Neural cell (in vitro differentiated cells): ENCODE measurements at regions not wholly inside any gene's neighbourhood (a gene's known extent, or its start where the extent isn't known, plus 50 kb on each side); places are given as distances from the start of the nearest gene placed in this dataset.

ENCODE experiments used
- H2AFZ ChIP-seq: fragments of 200-600, 300-800 bp; sonication (generic), shearing (Covaris generic); 2 replicates; pipeline ENCODE4 v1.6.0; 2014; ENCODE audit warnings: low read depth, mild to moderate bottlenecking, antibody characterized with exemption, low read length, moderate library complexity
- H3F3A ChIP-seq: fragments of 200-600 bp; shearing (Covaris generic); 2 replicates; pipeline ENCODE4 v1.6.1; 2016; ENCODE audit warnings: mild to moderate bottlenecking, moderate library complexity, mixed read lengths, antibody characterized with exemption, low read length; ENCODE audit not compliant: insufficient read depth, poor library complexity, severe bottlenecking
- H3K27ac ChIP-seq: fragments of 200-600, 300-800 bp; sonication (generic), shearing (Covaris generic); 2 replicates; pipeline ENCODE4 v1.5.1; 2014; ENCODE audit warnings: mild to moderate bottlenecking, low read length, moderate library complexity
- H3K27me3 ChIP-seq: fragments of 300-800, 200-600 bp; sonication (generic), shearing (Covaris generic); 2 replicates; pipeline ENCODE4 v1.6.0; 2014; ENCODE audit warnings: mild to moderate bottlenecking, low read depth, low read length, moderate library complexity; ENCODE audit not compliant: insufficient read depth
- H3K36me3 ChIP-seq: fragments of 300-800, 200-600 bp; sonication (generic), shearing (Covaris generic); 2 replicates; pipeline ENCODE4 v1.5.1; 2014; ENCODE audit warnings: mild to moderate bottlenecking, antibody characterized with exemption, low read length, moderate library complexity; ENCODE audit not compliant: insufficient read depth
- H3K4me2 ChIP-seq: fragments of 300-800, 200-600 bp; sonication (generic), shearing (Covaris generic); 2 replicates; pipeline ENCODE4 v1.6.0; 2014; ENCODE audit warnings: mild to moderate bottlenecking, low read length
- H3K4me3 ChIP-seq: fragments of 300-800, 200-600 bp; sonication (generic), shearing (Covaris generic); 2 replicates; pipeline ENCODE4 v1.5.1; 2014; ENCODE audit warnings: mild to moderate bottlenecking, low read length, moderate library complexity
- H3K79me2 ChIP-seq: fragments of 200-600 bp; shearing (Covaris generic); replicated peaks from 2 replicates; pipeline ENCODE4 v1.6.0; 2014; ENCODE audit warnings: mild to moderate bottlenecking, low read length, moderate library complexity; ENCODE audit not compliant: insufficient read depth
- H3K9ac ChIP-seq: fragments of 300-800, 200-600 bp; sonication (generic), shearing (Covaris generic); 2 replicates; pipeline ENCODE4 v1.6.1; 2016; ENCODE audit warnings: mild to moderate bottlenecking, low read length, mixed read lengths
- H3K9me2 ChIP-seq: fragments of 200-600 bp; shearing (Covaris generic); 2 replicates; pipeline ENCODE4 v1.6.1; 2016; ENCODE audit warnings: mild to moderate bottlenecking, low read length, mixed read lengths; ENCODE audit not compliant: insufficient read depth
- H3K9me3 ChIP-seq: fragments of 200-600, 300-800 bp; sonication (generic), shearing (Covaris generic); 2 replicates; pipeline ENCODE4 v1.6.1; 2016; ENCODE audit warnings: mild to moderate bottlenecking, mixed run types, low read length, moderate library complexity, mixed read lengths
- H4K20me1 ChIP-seq: fragments of 200-600 bp; shearing (Covaris generic); 2 replicates; pipeline ENCODE4 v1.6.1; 2016; ENCODE audit warnings: mild to moderate bottlenecking, mixed run types; ENCODE audit not compliant: insufficient read depth
- CTCF ChIP-seq: fragments of 450-650 bp; IDR thresholded peaks from 2 replicates; pipeline ENCODE4 v1.5.1; 2014; ENCODE audit warnings: antibody characterized with exemption, mild to moderate bottlenecking, moderate library complexity; ENCODE audit not compliant: poor library complexity, severe bottlenecking
- EP300 ChIP-seq: fragments of 450-650 bp; conservative IDR thresholded peaks from 2 replicates; pipeline ENCODE4 v1.6.1; 2014; ENCODE audit warnings: antibody characterized with exemption, mild to moderate bottlenecking, moderate library complexity; ENCODE audit not compliant: poor library complexity, severe bottlenecking
- EZH2 ChIP-seq: fragments of 200-600, 300-800 bp; shearing (Covaris generic), sonication (generic); IDR thresholded peaks from 2 replicates; pipeline ENCODE4 v1.6.1; 2014; ENCODE audit warnings: antibody characterized with exemption, low read length, borderline replicate concordance, mild to moderate bottlenecking; ENCODE audit not compliant: insufficient read depth, poor library complexity, severe bottlenecking
- MXI1 ChIP-seq: fragments of 450-650 bp; conservative IDR thresholded peaks from 2 replicates; pipeline ENCODE4 v1.6.1; 2014; ENCODE audit warnings: antibody characterized with exemption, mild to moderate bottlenecking; ENCODE audit not compliant: poor library complexity, severe bottlenecking
- POLR2AphosphoS5 ChIP-seq: IDR thresholded peaks from 2 replicates; pipeline ENCODE4 v1.6.1; 2012
- RAD21 ChIP-seq: fragments of 450-650 bp; conservative IDR thresholded peaks from 2 replicates; pipeline ENCODE4 v1.6.1; 2014; ENCODE audit warnings: antibody characterized with exemption, mild to moderate bottlenecking, moderate library complexity
- REST ChIP-seq: IDR thresholded peaks from 2 replicates; pipeline ENCODE4 v1.6.1; 2012; ENCODE audit warnings: borderline replicate concordance
- SMC3 ChIP-seq: fragments of 450-650 bp; conservative IDR thresholded peaks from 2 replicates; pipeline ENCODE4 v1.6.1; 2014; ENCODE audit warnings: antibody characterized with exemption, mild to moderate bottlenecking, moderate library complexity; ENCODE audit not compliant: poor library complexity
- TAF1 ChIP-seq: IDR thresholded peaks from 2 replicates; pipeline ENCODE4 v1.6.1; 2012; ENCODE audit warnings: low read depth

GRCh38 chr5:124280079-124280478, 466.4 kb downstream of the ZNF608 start:
- no peaks in the 10 kb centered on the region for H3K9me2 ChIP-seq
- no peaks in the 10 kb centered on the region for H3F3A ChIP-seq
- no peak overlapping the region for H3K27ac ChIP-seq
- no peaks in the 10 kb centered on the region for H3K27me3 ChIP-seq
- H2AFZ ChIP-seq, result no peak overlapping the region
- no peak overlapping the region for H3K4me3 ChIP-seq
- H3K9me3 ChIP-seq, result no peaks in the 10 kb centered on the region
- no peak overlapping the region for H3K4me2 ChIP-seq
- no peaks in the 10 kb centered on the region for H4K20me1 ChIP-seq
- TF ChIP-seq MXI1, result no peak
- TF ChIP-seq TAF1, result no peak
- TF ChIP-seq POLR2AphosphoS5, result no peak
- no peaks in the 10 kb centered on the region for H3K36me3 ChIP-seq
- no peak overlapping the region for H3K9ac ChIP-seq
- no peaks in the 10 kb centered on the region for H3K79me2 ChIP-seq

GRCh38 chr5:124279146-124279876, 467.1 kb downstream of the ZNF608 start:
- Histone ChIP-seq H3K4me3 (no peak overlapping the region), H2AFZ (no peak overlapping the region), H3K27me3 (no peaks in the 10 kb centered on the region), H3F3A (no peaks in the 10 kb centered on the region), H3K27ac (no peak overlapping the region), H3K9ac (no peak overlapping the region), H3K9me3 (no peaks in the 10 kb centered on the region), H3K9me2 (no peaks in the 10 kb centered on the region), H3K79me2 (no peaks in the 10 kb centered on the region), H3K4me2 (no peak overlapping the region), H4K20me1 (no peaks in the 10 kb centered on the region), H3K36me3 (no peaks in the 10 kb centered on the region)
- TF ChIP-seq MXI1 (no peak), POLR2AphosphoS5 (no peak), CTCF (no peak), REST (no peak), RAD21 (no peak), EP300 (no peak), TAF1 (no peak), SMC3 (no peak), EZH2 (no peak)

GRCh38 chr5:124278636-124279035, 467.8 kb downstream of the ZNF608 start:
- H3K79me2 ChIP-seq, result no peaks in the 10 kb centered on the region
- no peaks in the 10 kb centered on the region for H3K9me3 ChIP-seq
- no peak overlapping the region for H3K27ac ChIP-seq
- no peaks in the 10 kb centered on the region for H3F3A ChIP-seq
- H3K4me3 ChIP-seq, result no peak overlapping the region
- no peak overlapping the region for H3K9ac ChIP-seq
- H3K36me3 ChIP-seq, result no peaks in the 10 kb centered on the region
- H2AFZ ChIP-seq, result no peak overlapping the region
- no peak overlapping the region for H3K4me2 ChIP-seq
- no peaks in the 10 kb centered on the region for H4K20me1 ChIP-seq
- TF ChIP-seq MXI1, result no peak
- no peak for TF ChIP-seq TAF1
- TF ChIP-seq EP300, result no peak
- TF ChIP-seq RAD21, result no peak
- TF ChIP-seq CTCF, result no peak
- no peak for TF ChIP-seq REST
- TF ChIP-seq POLR2AphosphoS5, result no peak
- TF ChIP-seq SMC3, result no peak
- no peak for TF ChIP-seq EZH2
- no peaks in the 10 kb centered on the region for H3K27me3 ChIP-seq
- no peaks in the 10 kb centered on the region for H3K9me2 ChIP-seq
